HG02870 (cell line): ENCODE measurements at regions not wholly inside any gene's neighbourhood (a gene's known extent, or its start where the extent isn't known, plus 50 kb on each side); places are given as distances from the start of the nearest gene placed in this dataset.
"Not testable (repeated sequence)": the region's sequence is repeated elsewhere in the genome, so short reads cannot be mapped to it uniquely, and the experiment has no call there.

Experiments
- ATAC-seq: cut with Tn5 transposase; IDR thresholded peaks from one replicate; pipeline ENCODE4 v1.9.1; 2021; ENCODE audit warnings: mild to moderate bottlenecking, moderate library complexity; ENCODE audit not compliant: unreplicated experiment

DNA sequence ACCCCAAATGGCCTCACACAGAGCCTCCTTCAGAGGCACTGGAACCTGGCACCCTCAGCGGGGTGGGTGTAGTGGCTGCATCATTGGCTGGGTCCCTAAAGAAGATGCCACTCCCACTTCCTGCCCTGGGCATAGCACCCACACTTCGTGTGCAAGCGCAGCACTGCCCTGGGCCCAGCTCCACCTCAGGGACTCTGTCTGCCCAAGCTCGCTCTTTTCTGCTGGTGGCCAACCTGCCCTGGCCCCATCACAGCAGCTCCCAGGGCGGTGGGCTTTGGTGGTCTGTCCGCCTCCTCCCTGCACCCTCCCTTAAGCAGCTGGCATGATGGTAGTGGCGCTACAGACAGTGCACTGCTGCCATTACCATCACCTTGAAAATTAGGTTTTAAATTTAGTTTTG, 829.3 kb upstream of the BRINP3 start:
- no peak for ATAC-seq

DNA sequence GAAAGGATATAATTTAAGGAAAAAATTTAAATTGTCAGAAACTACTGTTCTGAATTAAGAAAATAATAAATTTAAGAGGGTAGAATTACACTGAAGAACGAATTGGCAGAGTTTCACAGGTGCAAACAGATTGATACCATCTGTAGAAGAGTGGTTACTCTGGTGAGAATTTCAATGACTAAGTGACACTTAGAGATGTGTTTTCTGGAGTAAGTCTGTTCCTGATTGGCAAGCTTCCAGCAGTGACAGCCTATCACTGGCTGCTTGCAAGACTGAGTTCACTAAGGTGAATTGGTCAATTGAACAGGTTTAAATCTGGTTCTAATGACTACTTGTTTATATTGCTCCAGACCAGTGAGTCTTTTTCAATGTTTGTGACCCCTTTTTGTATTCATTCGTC, 838.2 kb upstream of the RGS18 start:
- ATAC-seq: no peak

- no peak for ATAC-seq
Observed at GRCh38 chr1:191327868-191328267, 830.4 kb upstream of the RGS18 start.

DNA sequence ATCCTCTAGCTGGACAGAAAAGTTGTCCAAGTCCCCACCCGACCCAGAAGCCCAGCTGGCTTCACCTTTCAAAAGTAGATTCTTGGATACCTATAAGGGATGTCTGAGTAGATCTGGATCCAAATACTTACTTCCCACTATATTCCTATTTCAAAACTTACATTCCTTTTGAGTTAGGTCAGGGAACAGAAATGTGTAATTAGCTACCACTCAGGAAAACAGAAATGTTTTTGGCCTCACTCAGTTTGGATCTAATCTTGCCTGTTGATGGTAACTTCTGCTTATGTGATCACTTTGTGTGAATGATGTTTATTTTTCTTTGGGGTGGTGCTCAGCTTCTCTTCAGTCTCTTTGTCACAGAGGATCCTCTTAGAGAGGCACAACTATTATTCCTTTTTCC, 814.4 kb upstream of the RGS18 start:
- ATAC-seq: no peak

GRCh38 chr1:191346381-191346780, 811.9 kb upstream of the RGS18 start:
- ATAC-seq: no peak

- ATAC-seq: no peak
Observed at GRCh38 chr1:191348328-191348727, 809.9 kb upstream of the RGS18 start.

- ATAC-seq: no peak
Observed at GRCh38 chr1:191350938-191351337, 807.3 kb upstream of the RGS18 start.

GRCh38 chr1:191358724-191359123, 799.5 kb upstream of the RGS18 start:
- no peak for ATAC-seq

DNA sequence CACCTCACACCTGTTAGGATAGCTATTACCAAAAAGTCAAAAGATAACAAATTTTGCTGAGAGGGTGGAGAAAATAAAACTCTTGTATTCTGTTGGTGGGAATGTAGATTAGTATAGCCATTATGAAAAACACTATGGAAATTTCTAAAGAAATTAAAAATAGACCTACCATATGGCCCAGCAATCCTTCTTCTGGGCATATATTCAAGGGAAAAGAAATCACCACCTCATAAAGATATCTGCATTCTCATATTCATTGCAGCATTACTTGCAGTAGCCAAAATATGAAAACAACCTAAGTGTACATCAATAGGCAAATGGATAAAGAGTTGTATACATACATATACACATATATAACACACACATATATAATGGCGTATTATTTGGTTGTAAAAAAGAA, 791.6 kb upstream of the RGS18 start:
- ATAC-seq: no peak

GRCh38 chr1:191368891-191369654, 789.2 kb upstream of the RGS18 start:
- no peak for ATAC-seq

GRCh38 chr1:191371626-191372025, 786.6 kb upstream of the RGS18 start:
- ATAC-seq: no peak

GRCh38 chr1:191388283-191388682, 770.0 kb upstream of the RGS18 start:
- ATAC-seq: no peak

GRCh38 chr1:191396622-191397021, 761.6 kb upstream of the RGS18 start:
- ATAC-seq: no peak

- ATAC-seq: no peak
Observed at GRCh38 chr1:191398551-191398950, 759.7 kb upstream of the RGS18 start.

DNA sequence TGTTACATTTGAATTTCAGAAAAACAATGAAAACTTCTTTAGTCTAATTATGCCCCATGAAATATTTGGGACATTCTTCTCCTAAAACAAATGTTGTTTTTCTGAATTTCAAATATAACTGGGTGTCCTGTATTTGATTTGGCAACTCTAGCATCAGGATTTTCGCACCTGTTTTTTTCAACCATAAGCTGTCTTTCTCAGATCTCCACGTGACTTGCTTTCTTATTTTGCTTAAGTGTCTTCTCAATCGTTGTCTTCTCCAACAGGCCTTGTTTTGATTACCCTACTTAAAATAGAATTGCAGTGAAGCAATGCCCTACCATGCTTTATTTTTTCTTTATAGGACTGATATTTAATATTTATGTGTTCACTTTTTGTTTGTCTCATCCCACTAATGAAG, 752.8 kb upstream of the RGS18 start:
- ATAC-seq: no peak

GRCh38 chr1:191414981-191415640, 743.2 kb upstream of the RGS18 start:
- no peak for ATAC-seq

DNA sequence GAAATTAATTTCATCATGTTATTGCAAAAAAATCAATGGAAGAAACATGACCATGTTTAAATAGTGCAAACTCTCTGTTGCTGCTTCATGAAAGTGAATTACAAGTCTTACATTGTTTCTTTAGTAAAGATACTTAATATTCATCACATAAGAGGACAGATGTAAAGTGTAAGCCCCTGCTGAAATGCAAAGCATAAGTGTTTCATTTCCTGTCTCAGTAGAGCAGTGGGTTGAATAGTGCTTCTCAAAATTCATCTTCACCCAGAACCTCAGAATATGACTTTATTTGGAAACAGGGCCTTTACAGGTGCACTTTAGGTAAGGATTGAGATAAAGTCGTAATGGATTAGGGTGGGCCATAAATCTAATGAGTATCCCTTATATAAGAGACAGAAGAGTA, 738.4 kb upstream of the RGS18 start:
- no peak for ATAC-seq

DNA sequence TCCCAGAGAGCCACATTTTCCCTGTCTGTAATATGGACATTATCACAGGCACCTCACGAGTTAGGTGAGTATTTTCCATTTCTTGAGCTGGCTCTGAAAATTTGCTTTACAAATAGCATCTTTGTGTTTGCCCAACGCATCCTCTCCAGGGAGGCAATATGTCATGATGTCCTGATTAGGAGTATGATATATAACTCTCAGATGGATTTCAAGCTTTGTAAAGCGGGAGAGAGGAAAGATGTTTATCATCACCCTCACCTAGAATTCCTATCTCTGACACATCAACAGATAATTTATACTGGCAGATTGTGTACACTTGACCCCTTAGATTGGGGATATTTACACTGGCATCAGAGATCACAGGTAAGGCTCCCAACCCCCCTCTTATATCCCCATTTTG, 730.7 kb upstream of the RGS18 start:
- ATAC-seq: no peak

DNA sequence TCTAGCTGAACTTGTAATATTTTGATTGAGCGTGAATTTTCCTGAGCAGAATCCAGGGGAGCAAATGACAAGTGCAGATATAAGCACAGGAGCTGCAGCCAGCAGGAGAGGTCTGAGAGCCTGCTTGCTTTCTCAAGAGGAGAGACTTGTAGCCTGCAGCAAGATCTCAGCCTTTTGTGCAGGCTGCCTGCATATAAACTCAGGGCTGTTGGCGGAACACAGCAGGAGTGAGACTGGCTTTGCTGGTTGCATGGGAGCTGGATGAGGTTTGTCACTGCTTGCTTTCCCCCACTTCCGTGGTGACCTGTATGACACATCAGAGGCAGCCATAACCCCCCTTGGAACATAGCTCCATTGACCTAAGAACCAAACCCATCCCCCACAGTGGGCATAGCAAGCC, 725.4 kb upstream of the RGS18 start:
- no peak for ATAC-seq

GRCh38 chr1:191438979-191439378, 719.3 kb upstream of the RGS18 start:
- no peak for ATAC-seq

- not testable (repeated sequence) for ATAC-seq
Observed at GRCh38 chr1:191448279-191448678, 710.0 kb upstream of the RGS18 start.

DNA sequence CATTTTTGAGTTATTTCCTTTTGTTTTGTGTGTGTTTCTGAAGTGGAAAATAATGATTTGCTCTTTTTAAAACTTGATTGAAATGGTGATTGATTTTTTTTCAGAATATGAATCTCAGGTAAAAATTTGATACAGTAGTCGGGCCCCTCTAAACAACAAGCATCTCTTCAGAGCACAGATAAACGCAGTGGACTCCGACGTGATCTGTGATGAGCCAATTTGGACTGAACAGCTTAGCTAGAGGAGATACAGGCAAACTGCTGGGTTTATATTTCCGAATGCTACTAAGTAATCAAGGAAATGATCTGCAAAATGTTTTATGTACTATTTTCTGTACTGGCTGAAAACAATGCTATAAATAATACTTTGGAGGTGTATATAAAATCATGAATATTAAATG, 705.7 kb upstream of the RGS18 start:
- ATAC-seq: no peak

- no peak for ATAC-seq
Observed at GRCh38 chr1:191453487-191453886, 704.8 kb upstream of the RGS18 start.
